ENCODE measurements at regions not wholly inside any gene's neighbourhood (a gene's known extent, or its start where the extent isn't known, plus 50 kb on each side); places are given as distances from the start of the nearest gene placed in this dataset.

DNA sequence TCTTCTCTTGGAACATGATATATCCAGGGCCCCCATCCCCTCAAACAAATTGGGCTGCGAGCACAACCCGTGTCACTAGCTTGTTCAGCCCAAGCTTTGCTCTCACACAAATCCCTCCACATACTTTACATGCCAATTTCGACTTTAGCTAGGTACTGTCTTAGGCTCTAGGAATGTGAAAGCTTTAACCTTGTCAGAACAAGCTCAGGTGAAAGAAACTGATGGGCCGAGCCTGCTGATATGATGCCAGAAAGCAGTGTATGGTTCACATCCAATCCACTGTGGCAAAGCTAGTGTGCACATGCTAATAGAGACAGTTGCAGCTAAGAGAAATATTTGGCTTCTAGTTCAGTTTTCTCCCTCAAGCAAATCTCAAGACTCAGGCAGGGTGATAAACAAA lies 79.5 kb downstream of the TNFSF18 start:
- no peaks in the 10 kb centered on the region for H3K4me1 Mint-ChIP-seq (ENCODE audit: low read depth in 2 of 2)
- no peaks in the 10 kb centered on the region for H3K36me3 Mint-ChIP-seq (ENCODE audit: insufficient read depth)
- H3K27ac Mint-ChIP-seq = no peak overlapping the region
- DNase-seq (no peak), ATAC-seq (replicated peaks) (no peak)
- H3K27me3 Mint-ChIP-seq = no peaks in the 10 kb centered on the region
- no peaks in the 10 kb centered on the region for H3K9me3 Mint-ChIP-seq
- H3K4me3 Mint-ChIP-seq = no peak overlapping the region

DNA sequence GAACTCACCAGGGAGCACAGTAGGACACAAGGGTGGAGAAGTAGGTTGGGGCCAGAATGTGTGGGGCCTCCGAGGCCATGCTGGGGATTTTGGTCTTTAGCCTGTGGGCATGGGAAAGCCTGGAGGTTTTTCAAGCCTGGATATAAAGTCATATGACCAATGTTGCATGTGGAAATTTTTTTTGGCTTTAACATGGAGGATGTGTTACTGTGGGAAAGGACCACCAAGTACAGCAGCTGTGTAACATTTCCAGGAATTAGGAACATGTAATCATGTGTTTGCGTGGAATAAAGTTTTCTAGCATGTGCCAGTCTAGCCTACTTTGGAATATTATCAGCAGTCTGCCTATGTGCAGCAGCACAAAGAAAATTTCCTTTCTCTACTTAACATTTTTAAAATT lies 78.5 kb downstream of the TNFSF18 start:
- H3K27ac Mint-ChIP-seq = no peak overlapping the region
- ATAC-seq (replicated peaks) = no peak
- H3K9me3 Mint-ChIP-seq = no peaks in the 10 kb centered on the region
- no peaks in the 10 kb centered on the region for H3K4me1 Mint-ChIP-seq (ENCODE audit: low read depth in 2 of 2)
- DNase-seq = no peak
- H3K36me3 Mint-ChIP-seq (ENCODE audit: insufficient read depth) = no peaks in the 10 kb centered on the region
- no peaks in the 10 kb centered on the region for H3K27me3 Mint-ChIP-seq
- H3K4me3 Mint-ChIP-seq = no peak overlapping the region

DNA sequence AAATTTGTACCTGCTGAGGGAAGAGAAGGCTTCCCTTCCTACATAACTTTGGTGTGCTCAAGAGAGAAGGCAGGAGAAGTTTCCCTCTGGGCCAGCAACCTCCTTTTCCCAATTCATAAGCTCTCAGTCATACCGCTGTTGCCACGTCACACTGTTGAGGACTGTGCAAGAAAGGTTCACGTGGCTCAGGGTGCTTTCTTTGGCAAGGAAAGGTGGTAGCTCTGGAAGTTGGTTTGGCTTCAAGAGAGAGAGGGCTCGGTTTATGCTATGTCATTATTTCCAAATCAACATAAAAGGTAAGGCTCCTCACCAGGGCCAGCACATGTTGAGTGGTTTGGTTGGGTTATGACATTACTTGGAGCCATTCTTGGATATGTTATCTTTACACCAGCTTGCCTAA lies 77.3 kb downstream of the TNFSF18 start:
- Mint-ChIP-seq H3K36me3 (ENCODE audit: insufficient read depth) (no peaks in the 10 kb centered on the region), H3K27ac (no peak overlapping the region), H3K9me3 (no peaks in the 10 kb centered on the region), H3K4me3 (no peak overlapping the region), H3K27me3 (no peaks in the 10 kb centered on the region), H3K4me1 (ENCODE audit: low read depth in 2 of 2) (no peaks in the 10 kb centered on the region)
- no peak for DNase-seq
- no peak for ATAC-seq (replicated peaks)

DNA sequence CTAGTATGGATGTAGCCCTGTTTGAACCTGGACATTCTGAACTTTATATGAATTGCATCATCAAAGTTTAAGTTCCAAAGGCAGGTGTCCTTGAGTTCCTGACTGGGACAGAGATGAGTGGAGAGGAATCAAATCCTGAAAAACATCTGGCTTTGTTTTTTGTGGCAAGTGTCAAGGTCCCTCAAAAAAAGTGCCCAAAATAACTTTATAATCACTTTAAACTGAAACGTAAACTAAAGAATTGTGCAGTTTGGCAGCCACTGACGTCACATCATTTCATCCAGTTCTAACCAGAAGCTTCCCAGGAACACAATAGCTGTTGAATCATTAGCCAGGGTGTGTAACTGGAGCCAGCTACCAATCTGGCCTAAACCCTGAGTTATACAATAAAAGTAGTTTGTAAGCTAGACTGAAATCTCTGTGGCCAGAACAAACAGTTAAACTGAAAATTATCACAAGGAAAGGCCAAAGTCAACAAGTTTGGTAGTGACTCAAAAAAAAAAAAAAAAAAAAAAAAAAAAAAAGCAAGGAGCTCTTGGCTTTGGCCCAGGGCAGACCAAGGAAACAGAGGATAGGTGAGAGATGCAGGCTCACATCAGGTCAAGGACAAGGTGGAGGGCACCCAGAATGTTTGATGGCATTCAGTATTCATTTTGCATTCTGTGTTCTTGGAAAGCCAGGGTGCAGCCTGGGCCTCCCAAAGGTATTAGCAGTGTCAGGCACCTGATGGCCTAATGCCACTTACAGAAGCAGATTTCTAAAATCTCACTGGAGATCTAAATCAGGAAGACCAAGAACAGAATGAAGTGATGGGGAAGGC lies 74.3 kb downstream of the TNFSF18 start:
- no peak for DNase-seq
- no peaks in the 10 kb centered on the region for H3K27me3 Mint-ChIP-seq
- ATAC-seq (replicated peaks) = no peak
- no peaks in the 10 kb centered on the region for H3K36me3 Mint-ChIP-seq (ENCODE audit: insufficient read depth)
- H3K4me1 Mint-ChIP-seq (ENCODE audit: low read depth in 2 of 2) = no peaks in the 10 kb centered on the region
- no peak overlapping the region for H3K27ac Mint-ChIP-seq
- H3K9me3 Mint-ChIP-seq = no peaks in the 10 kb centered on the region
- H3K4me3 Mint-ChIP-seq = no peak overlapping the region

DNA sequence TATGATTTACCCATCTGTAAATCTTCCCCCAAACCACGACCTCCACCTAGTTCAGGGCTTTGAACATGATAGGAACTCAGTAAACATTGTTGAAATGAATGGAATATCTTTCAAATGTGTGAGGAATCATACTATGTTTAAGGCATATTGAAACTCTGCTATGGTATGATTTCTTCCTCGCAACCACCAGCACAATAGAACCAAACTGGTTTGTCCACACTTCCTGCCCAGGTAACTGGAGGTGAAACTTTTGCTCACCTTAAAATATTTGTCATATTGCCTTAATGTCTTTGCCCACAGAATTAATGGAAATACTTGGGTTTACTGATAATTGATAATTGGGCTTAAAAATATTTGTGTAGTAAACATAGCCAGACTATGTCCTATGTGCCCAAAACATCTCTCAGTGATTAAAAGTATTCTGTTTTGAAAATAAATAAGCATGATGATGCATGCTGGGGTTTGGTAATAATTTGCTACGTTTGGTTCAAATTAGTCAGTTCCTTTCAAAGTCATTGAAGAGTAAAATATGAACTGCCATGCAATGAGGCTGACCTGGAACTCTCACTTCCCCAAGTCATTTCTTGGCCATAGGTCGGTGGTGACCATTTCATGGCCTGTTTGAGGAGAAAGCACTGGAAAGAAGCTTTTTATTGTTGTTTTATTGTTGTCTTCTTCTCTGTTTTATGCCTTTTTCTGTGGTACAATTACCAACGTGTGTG lies 73.3 kb downstream of the TNFSF18 start:
- no peak for ATAC-seq (replicated peaks)
- no peaks in the 10 kb centered on the region for H3K4me1 Mint-ChIP-seq (ENCODE audit: low read depth in 2 of 2)
- no peak overlapping the region for H3K27ac Mint-ChIP-seq
- no peak overlapping the region for H3K4me3 Mint-ChIP-seq
- no peaks in the 10 kb centered on the region for H3K36me3 Mint-ChIP-seq (ENCODE audit: insufficient read depth)
- no peaks in the 10 kb centered on the region for H3K27me3 Mint-ChIP-seq
- H3K9me3 Mint-ChIP-seq = no peaks in the 10 kb centered on the region
- DNase-seq = no peak

DNA sequence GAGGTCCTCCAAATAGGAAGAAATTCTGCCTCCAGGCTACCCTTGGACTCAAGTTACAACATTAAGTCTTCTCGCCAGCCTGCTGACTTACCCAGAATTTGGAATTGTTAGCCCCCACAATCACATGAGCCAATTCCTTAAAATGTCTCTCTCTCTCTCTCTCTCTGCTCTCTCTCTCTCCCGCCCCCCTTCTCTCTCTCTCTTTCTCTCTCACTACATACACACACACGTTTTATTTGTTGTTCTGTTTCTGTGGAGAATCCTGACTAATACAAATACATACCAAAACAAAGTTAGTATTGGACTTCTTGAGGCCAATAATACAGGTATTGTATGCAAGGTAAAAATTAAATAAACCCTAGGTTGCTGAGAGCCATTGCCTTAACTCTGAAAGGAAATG lies 72.1 kb downstream of the TNFSF18 start:
- Mint-ChIP-seq H3K27ac (no peak overlapping the region), H3K4me1 (ENCODE audit: low read depth in 2 of 2) (no peaks in the 10 kb centered on the region), H3K27me3 (no peaks in the 10 kb centered on the region), H3K36me3 (ENCODE audit: insufficient read depth) (no peaks in the 10 kb centered on the region), H3K4me3 (no peak overlapping the region), H3K9me3 (no peaks in the 10 kb centered on the region)
- no peak for ATAC-seq (replicated peaks)
- DNase-seq = no peak

DNA sequence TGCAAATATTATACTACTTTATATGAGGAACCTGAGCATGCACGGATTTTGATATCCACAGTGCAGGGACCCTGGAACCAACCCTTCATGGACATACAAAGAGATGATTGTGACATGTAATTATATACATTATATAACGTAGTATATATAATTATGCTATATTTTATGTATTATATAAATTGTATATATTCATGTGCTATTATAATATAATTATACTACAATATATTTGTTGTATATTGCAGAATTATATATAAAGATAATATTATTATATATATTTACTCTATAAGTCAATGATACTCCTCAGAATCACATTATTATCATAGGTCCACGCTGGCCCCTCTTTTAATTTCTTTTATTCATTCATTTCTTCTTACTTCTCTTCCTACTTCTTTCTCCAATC lies 70.9 kb downstream of the TNFSF18 start:
- Mint-ChIP-seq H3K27ac (no peak overlapping the region), H3K4me1 (ENCODE audit: low read depth in 2 of 2) (no peaks in the 10 kb centered on the region), H3K9me3 (no peaks in the 10 kb centered on the region), H3K27me3 (no peaks in the 10 kb centered on the region), H3K36me3 (ENCODE audit: insufficient read depth) (no peaks in the 10 kb centered on the region), H3K4me3 (no peak overlapping the region)
- DNase-seq (no peak), ATAC-seq (replicated peaks) (no peak)

DNA sequence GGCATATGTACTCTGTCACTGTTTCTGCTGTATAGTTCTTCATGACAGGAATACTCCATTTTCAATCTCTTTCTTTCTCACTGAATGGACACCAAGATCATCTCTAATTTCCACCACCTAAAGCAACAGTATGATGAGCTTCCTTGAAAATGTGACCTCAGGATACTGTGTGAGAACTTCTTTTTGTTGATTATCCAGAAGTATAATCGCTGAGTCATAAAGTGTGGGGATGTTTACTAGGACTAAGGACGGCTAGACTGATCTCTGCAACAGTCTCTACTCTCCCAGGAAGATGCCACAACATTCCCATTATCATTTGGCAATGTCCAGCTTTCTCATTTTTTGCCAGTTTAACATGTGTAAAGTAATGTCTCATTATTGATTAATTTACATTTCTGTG lies 70.3 kb downstream of the TNFSF18 start:
- H3K4me1 Mint-ChIP-seq (ENCODE audit: low read depth in 2 of 2) = no peaks in the 10 kb centered on the region
- ATAC-seq (replicated peaks) = no peak
- no peaks in the 10 kb centered on the region for H3K27me3 Mint-ChIP-seq
- no peak for DNase-seq
- no peak overlapping the region for H3K27ac Mint-ChIP-seq
- no peak overlapping the region for H3K4me3 Mint-ChIP-seq
- no peaks in the 10 kb centered on the region for H3K36me3 Mint-ChIP-seq (ENCODE audit: insufficient read depth)
- no peaks in the 10 kb centered on the region for H3K9me3 Mint-ChIP-seq

DNA sequence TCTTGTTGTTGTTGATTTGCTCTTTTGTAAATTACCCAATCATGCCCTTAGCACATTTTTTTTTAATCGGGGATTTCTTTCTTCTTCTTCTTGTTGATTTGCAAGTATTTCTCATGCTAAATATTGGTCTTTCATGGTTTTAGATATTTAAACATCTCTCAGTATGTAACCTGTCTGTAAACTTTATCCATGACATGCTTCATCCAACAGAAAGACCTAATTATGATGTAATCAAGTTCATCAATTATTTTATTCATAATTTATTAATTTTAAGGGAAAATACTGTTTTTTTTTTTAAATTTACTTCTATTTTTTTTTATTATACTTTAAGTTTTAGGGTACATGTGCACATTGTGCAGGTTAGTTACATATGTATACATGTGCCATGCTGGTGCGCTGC lies 69.8 kb downstream of the TNFSF18 start:
- ATAC-seq (replicated peaks) (no peak), DNase-seq (no peak)
- H3K36me3 Mint-ChIP-seq (ENCODE audit: insufficient read depth) = no peaks in the 10 kb centered on the region
- no peaks in the 10 kb centered on the region for H3K4me1 Mint-ChIP-seq (ENCODE audit: low read depth in 2 of 2)
- H3K4me3 Mint-ChIP-seq = no peak overlapping the region
- H3K27me3 Mint-ChIP-seq = no peaks in the 10 kb centered on the region
- H3K27ac Mint-ChIP-seq = no peak overlapping the region
- no peaks in the 10 kb centered on the region for H3K9me3 Mint-ChIP-seq

Data from effector memory CD8-positive, alpha-beta T cell (primary cell).